Loucy (cell line): ENCODE measurements at regions not wholly inside any gene's neighbourhood (a gene's known extent, or its start where the extent isn't known, plus 50 kb on each side); places are given as distances from the start of the nearest gene placed in this dataset.
"Not testable (repeated sequence)": the region's sequence is repeated elsewhere in the genome, so short reads cannot be mapped to it uniquely, and the experiment has no call there.

ENCODE experiments used
- H2AFZ ChIP-seq: fragments of 200-600 bp; sonication (generic); 2 replicates; pipeline ENCODE4 v1.6.0; 2016; ENCODE audit warnings: antibody characterized with exemption, mild to moderate bottlenecking, low read length, moderate library complexity
- H3F3A ChIP-seq: fragments of 200-600 bp; 2 replicates; pipeline ENCODE4 v1.6.0; 2016; ENCODE audit warnings: antibody characterized with exemption, low read depth, mild to moderate bottlenecking
- H3K27me3 ChIP-seq: fragments of 200-600 bp; sonication (generic); 2 replicates; pipeline ENCODE4 v1.6.1; 2014; ENCODE audit warnings: low read length, mild to moderate bottlenecking; ENCODE audit not compliant: insufficient read depth, poor library complexity, severe bottlenecking
- H3K36me3 ChIP-seq: fragments of 200-600 bp; sonication (generic); 2 replicates; pipeline ENCODE4 v1.6.1; 2016; ENCODE audit warnings: low read length; ENCODE audit not compliant: insufficient read depth
- H3K4me1 ChIP-seq: fragments of 200-600 bp; sonication (generic); 2 replicates; pipeline ENCODE4 v1.5.1; 2014; ENCODE audit warnings: low read length, mild to moderate bottlenecking; ENCODE audit not compliant: insufficient read depth, poor library complexity, severe bottlenecking
- H3K4me2 ChIP-seq: fragments of 200-600 bp; sonication (generic); 2 replicates; pipeline ENCODE4 v1.6.0; 2014; ENCODE audit warnings: antibody characterized with exemption, low read length, low read depth, mild to moderate bottlenecking; ENCODE audit not compliant: poor library complexity, severe bottlenecking
- H3K4me3 ChIP-seq: fragments of 200-600 bp; sonication (generic); 2 replicates; pipeline ENCODE4 v1.5.1; 2014; ENCODE audit warnings: low read length, mild to moderate bottlenecking, mixed read lengths; ENCODE audit not compliant: poor library complexity, severe bottlenecking
- H3K79me2 ChIP-seq: fragments of 200-600 bp; sonication (generic); 2 replicates; pipeline ENCODE4 v1.6.1; 2014; ENCODE audit warnings: low read length; ENCODE audit not compliant: insufficient read depth
- H3K9ac ChIP-seq: fragments of 200-600 bp; sonication (generic); 2 replicates; pipeline ENCODE4 v1.6.0; 2014; ENCODE audit warnings: mild to moderate bottlenecking, low read depth, low read length, moderate library complexity; ENCODE audit not compliant: poor library complexity, severe bottlenecking
- H3K9me2 ChIP-seq: fragments of 200-600 bp; sonication (generic); replicated peaks from 2 replicates; pipeline ENCODE4 v1.6.1; 2016; ENCODE audit warnings: low read depth, low read length, mixed read lengths
- H3K9me3 ChIP-seq: fragments of 200-600 bp; sonication (generic); 2 replicates; pipeline ENCODE4 v1.6.1; 2014; ENCODE audit warnings: mild to moderate bottlenecking, antibody characterized with exemption, low read length, low read depth; ENCODE audit not compliant: insufficient read depth
- H4K20me1 ChIP-seq: fragments of 200-600 bp; sonication (generic); 2 replicates; pipeline ENCODE4 v1.6.0; 2014; ENCODE audit warnings: antibody characterized with exemption, low read length, mild to moderate bottlenecking; ENCODE audit not compliant: insufficient read depth, poor library complexity, severe bottlenecking
- CTCF ChIP-seq: fragments of 200-600 bp; sonication (generic); conservative IDR thresholded peaks from 2 replicates; pipeline ENCODE4 v1.5.1; 2014; ENCODE audit warnings: mild to moderate bottlenecking, antibody characterized with exemption, low read length
- EZH2phosphoT487 ChIP-seq: fragments of 200-600 bp; IDR thresholded peaks from 2 replicates; pipeline ENCODE4 v1.6.1; 2018; ENCODE audit warnings: antibody characterized with exemption, mild to moderate bottlenecking, moderate library complexity, borderline replicate concordance

DNA sequence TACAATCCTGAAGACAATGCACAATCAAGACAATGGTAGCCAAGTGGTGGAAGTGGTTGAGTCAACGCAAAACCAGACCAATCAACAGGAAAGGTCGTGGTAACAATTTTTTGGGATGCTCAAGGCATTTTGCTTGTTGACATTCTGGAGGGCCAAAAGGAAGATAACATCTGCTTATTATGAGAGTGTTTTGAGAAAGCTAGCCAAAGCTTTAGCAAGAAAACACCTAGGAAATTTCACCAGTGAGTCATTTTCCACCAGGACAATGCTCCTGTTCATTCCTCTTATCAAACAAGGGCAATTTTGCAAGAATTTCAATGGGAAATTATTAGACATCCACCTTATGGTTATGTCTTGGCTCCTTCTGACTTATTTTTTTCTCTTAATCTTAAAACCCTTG, 1932.2 kb upstream of the RAG2 start:
- Histone ChIP-seq H2AFZ (no peak overlapping the region), H3K4me3 (no peak overlapping the region), H4K20me1 (no peaks in the 10 kb centered on the region), H3K79me2 (no peaks in the 10 kb centered on the region), H3K36me3 (no peaks in the 10 kb centered on the region), H3K9me2 (no peaks in the 10 kb centered on the region), H3K4me1 (no peaks in the 10 kb centered on the region), H3K4me2 (no peak overlapping the region), H3K9ac (no peak overlapping the region), H3K9me3 (no peaks in the 10 kb centered on the region), H3F3A (no peaks in the 10 kb centered on the region), H3K27me3 (no peaks in the 10 kb centered on the region)
- TF ChIP-seq CTCF (no peak), EZH2phosphoT487 (no peak)

- Histone ChIP-seq H3K9me3 (no peaks in the 10 kb centered on the region), H2AFZ (no peak overlapping the region)
- TF ChIP-seq EZH2phosphoT487, result no peak
- no peak for TF ChIP-seq CTCF
These were observed 1926.9 kb upstream of the RAG2 start for GRCh38 chr11:38524945-38525344.

DNA sequence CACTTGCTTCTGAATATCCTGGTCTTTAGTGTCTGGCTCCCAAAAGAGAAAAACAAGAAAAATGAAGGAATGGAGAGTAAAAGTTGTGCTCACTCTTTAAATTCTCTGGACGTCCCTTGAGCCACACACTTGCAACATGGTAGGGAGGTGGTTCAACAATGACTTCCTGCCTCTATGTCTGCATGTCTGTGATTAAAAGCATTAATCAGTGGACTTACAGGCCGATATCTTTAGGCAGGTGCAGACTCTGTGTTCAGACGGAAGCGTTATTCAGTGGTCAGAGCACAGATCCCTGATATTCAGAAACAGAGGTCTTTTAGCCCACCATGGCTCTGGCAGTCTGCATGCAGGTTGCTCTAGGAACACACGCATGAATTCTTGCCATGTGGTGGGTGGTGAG, 1920.0 kb upstream of the RAG2 start:
- no peaks in the 10 kb centered on the region for H4K20me1 ChIP-seq
- no peak overlapping the region for H3K9ac ChIP-seq
- no peaks in the 10 kb centered on the region for H3K36me3 ChIP-seq
- no peaks in the 10 kb centered on the region for H3K79me2 ChIP-seq
- no peaks in the 10 kb centered on the region for H3K9me3 ChIP-seq
- no peak for TF ChIP-seq CTCF
- no peak for TF ChIP-seq EZH2phosphoT487
- H3K27me3 ChIP-seq, result no peaks in the 10 kb centered on the region
- no peaks in the 10 kb centered on the region for H3K9me2 ChIP-seq
- H3F3A ChIP-seq, result no peaks in the 10 kb centered on the region
- no peaks in the 10 kb centered on the region for H3K4me1 ChIP-seq
- H2AFZ ChIP-seq, result no peak overlapping the region
- H3K4me2 ChIP-seq, result no peak overlapping the region
- no peak overlapping the region for H3K4me3 ChIP-seq

More at GRCh38 chr11:38524945-38525344, 1926.9 kb upstream of the RAG2 start:
- Histone ChIP-seq H3K79me2 (no peaks in the 10 kb centered on the region), H3K9me2 (no peaks in the 10 kb centered on the region), H3K4me3 (no peak overlapping the region), H3K27me3 (no peaks in the 10 kb centered on the region), H3K9ac (no peak overlapping the region), H3K4me2 (no peak overlapping the region), H3K4me1 (no peaks in the 10 kb centered on the region), H3K36me3 (no peaks in the 10 kb centered on the region), H3F3A (no peaks in the 10 kb centered on the region), H4K20me1 (no peaks in the 10 kb centered on the region)

DNA sequence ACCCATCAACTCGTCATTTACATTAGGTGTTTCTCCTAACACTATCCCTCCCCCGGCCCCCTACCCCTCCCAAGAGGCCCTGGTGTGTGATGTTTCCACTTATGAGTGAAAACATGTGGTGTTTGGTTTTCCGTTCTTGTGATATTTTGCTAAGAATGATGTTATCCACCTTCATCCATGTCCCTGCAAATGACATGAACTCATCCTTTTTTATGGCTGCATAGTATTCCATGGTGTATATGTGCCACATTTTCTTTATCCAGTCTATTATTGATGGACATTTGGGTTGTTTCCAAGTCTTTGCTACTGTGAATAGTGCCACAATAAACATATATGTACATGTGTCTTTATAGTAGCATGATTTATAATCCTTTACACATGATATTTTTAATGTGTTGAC, 1914.8 kb upstream of the RAG2 start:
- not testable (repeated sequence) for H3K4me3 ChIP-seq, H4K20me1 ChIP-seq, H3F3A ChIP-seq, H3K9me2 ChIP-seq, H3K9ac ChIP-seq, H2AFZ ChIP-seq, H3K27me3 ChIP-seq, H3K4me1 ChIP-seq, H3K9me3 ChIP-seq, H3K36me3 ChIP-seq, H3K4me2 ChIP-seq, H3K79me2 ChIP-seq
